Mesendoderm (in vitro differentiated cells): ENCODE measurements at regions not wholly inside any gene's neighbourhood (a gene's known extent, or its start where the extent isn't known, plus 50 kb on each side); places are given as distances from the start of the nearest gene placed in this dataset.
A peak's percentile ranks its signal among the peaks of the same experiment; 100 is the strongest.

Source experiments
- DNase-seq: peaks from one replicate; pipeline ENCODE4 v3.0.0; 2013
- H2AK5ac ChIP-seq: 2 replicates; pipeline ENCODE4 v1.6.1; 2013; ENCODE audit warnings: low read length, inconsistent platforms
- H2BK120ac ChIP-seq: 2 replicates; pipeline ENCODE4 v1.6.1; 2013; ENCODE audit warnings: low read depth, mild to moderate bottlenecking, low read length, moderate library complexity, mixed read lengths
- H2BK15ac ChIP-seq: replicated peaks from 2 replicates; pipeline ENCODE4 v1.6.1; 2013; ENCODE audit warnings: low read depth, mild to moderate bottlenecking, moderate library complexity
- H2BK5ac ChIP-seq: 2 replicates; pipeline ENCODE4 v1.6.1; 2013; ENCODE audit warnings: low read length, inconsistent platforms
- H3K18ac ChIP-seq: 2 replicates; pipeline ENCODE4 v1.6.1; 2013; ENCODE audit warnings: mild to moderate bottlenecking, low read length, mixed read lengths
- H3K23ac ChIP-seq: one replicate; pipeline ENCODE4 v1.6.1; 2013; ENCODE audit warnings: low read length
- H3K27ac ChIP-seq: 2 replicates; pipeline ENCODE4 v1.5.1; 2013; ENCODE audit warnings: low read depth, mild to moderate bottlenecking, inconsistent platforms, low read length, moderate library complexity
- H3K27me3 ChIP-seq: 2 replicates; pipeline ENCODE4 v1.6.1; 2013; ENCODE audit warnings: low read length, control low read depth, mild to moderate bottlenecking, inconsistent platforms; ENCODE audit not compliant: insufficient read depth, poor library complexity
- H3K36me3 ChIP-seq: 2 replicates; pipeline ENCODE4 v1.6.1; 2013; ENCODE audit warnings: low read length, inconsistent platforms; ENCODE audit not compliant: control insufficient read depth, insufficient read depth
- H3K4ac ChIP-seq: one replicate; pipeline ENCODE4 v1.6.1; 2013; ENCODE audit warnings: low read depth, mild to moderate bottlenecking, low read length, moderate library complexity
- H3K4me1 ChIP-seq: 2 replicates; pipeline ENCODE4 v1.6.1; 2013; ENCODE audit warnings: low read depth, low read length, inconsistent platforms; ENCODE audit not compliant: control insufficient read depth
- H3K4me2 ChIP-seq: 2 replicates; pipeline ENCODE4 v1.6.1; 2013; ENCODE audit warnings: low read length
- H3K4me3 ChIP-seq: 2 replicates; pipeline ENCODE4 v1.5.1; 2013; ENCODE audit warnings: mild to moderate bottlenecking, low read length
- H3K56ac ChIP-seq: one replicate; pipeline ENCODE4 v1.6.1; 2013; ENCODE audit warnings: low read length
- H3K79me1 ChIP-seq: 2 replicates; pipeline ENCODE4 v1.6.1; 2013; ENCODE audit warnings: low read length, inconsistent platforms
- H3K79me2 ChIP-seq: 2 replicates; pipeline ENCODE4 v1.6.1; 2013; ENCODE audit warnings: mild to moderate bottlenecking, low read length; ENCODE audit not compliant: control insufficient read depth, insufficient read depth
- H3K9ac ChIP-seq: 2 replicates; pipeline ENCODE4 v1.6.1; 2013; ENCODE audit warnings: low read length, inconsistent platforms
- H4K5ac ChIP-seq: one replicate; pipeline ENCODE4 v1.6.1; 2013; ENCODE audit warnings: low read length
- H4K8ac ChIP-seq: one replicate; pipeline ENCODE4 v1.6.1; 2013; ENCODE audit warnings: low read depth, mild to moderate bottlenecking, control low read depth, low read length, moderate library complexity
- WGBS: extraction: QIAGEN DNeasy Blood & Tissue Kit; methylation state at CpG from one replicate; pipeline ENCODE4 v1.1.7; 2013; ENCODE audit warnings: low lambda C conversion rate, missing lambda C conversion rate; ENCODE audit not compliant: insufficient coverage; ENCODE audit errors: extremely low coverage; 5-methylcytosine and 5-hydroxymethylcytosine counted together

GRCh38 chr13:87783366-87783765 is 112.2 kb downstream of the SLITRK5 start:
- no CpG with 5 or more reads among the region's 5 CpGs for WGBS
- no peak overlapping the region for H2BK120ac ChIP-seq
- DNase-seq = no peak
- H3K18ac ChIP-seq = no peak overlapping the region
- no peak overlapping the region for H4K8ac ChIP-seq
- no peak overlapping the region for H2BK15ac ChIP-seq
- H3K9ac ChIP-seq = no peak overlapping the region
- H3K56ac ChIP-seq = no peak overlapping the region
- H3K79me2 ChIP-seq = no peaks in the 10 kb centered on the region
- no peak overlapping the region for H3K27ac ChIP-seq
- no peak overlapping the region for H2AK5ac ChIP-seq
- no peak overlapping the region for H3K4me3 ChIP-seq
- no peak overlapping the region for H2BK5ac ChIP-seq
- H3K79me1 ChIP-seq = no peaks in the 10 kb centered on the region
- no peak overlapping the region for H3K4ac ChIP-seq
- no peaks in the 10 kb centered on the region for H3K27me3 ChIP-seq
- H3K4me1 ChIP-seq = no peaks in the 10 kb centered on the region
- H4K5ac ChIP-seq = no peak overlapping the region
- no peak overlapping the region for H3K4me2 ChIP-seq
- H3K36me3 ChIP-seq = no peaks in the 10 kb centered on the region
- no peak overlapping the region for H3K23ac ChIP-seq

GRCh38 chr13:87788363-87788762 is 117.2 kb downstream of the SLITRK5 start:
- H3K9ac ChIP-seq = no peak overlapping the region
- H2BK15ac ChIP-seq = no peak overlapping the region
- H3K18ac ChIP-seq = no peak overlapping the region
- H3K27me3 ChIP-seq = no peaks in the 10 kb centered on the region
- no CpG with 5 or more reads among the region's 4 CpGs for WGBS
- no peak overlapping the region for H4K5ac ChIP-seq
- H3K4me2 ChIP-seq = no peak overlapping the region
- H3K4me3 ChIP-seq = no peak overlapping the region
- H3K23ac ChIP-seq = no peak overlapping the region
- H2AK5ac ChIP-seq = no peak overlapping the region
- no peak overlapping the region for H2BK120ac ChIP-seq
- no peaks in the 10 kb centered on the region for H3K79me2 ChIP-seq
- no peak overlapping the region for H3K4ac ChIP-seq
- H2BK5ac ChIP-seq = no peak overlapping the region
- no peak overlapping the region for H3K56ac ChIP-seq
- no peaks in the 10 kb centered on the region for H3K4me1 ChIP-seq
- H3K36me3 ChIP-seq = no peaks in the 10 kb centered on the region
- no peaks in the 10 kb centered on the region for H3K79me1 ChIP-seq
- no peak overlapping the region for H3K27ac ChIP-seq
- no peak for DNase-seq
- H4K8ac ChIP-seq = no peak overlapping the region

GRCh38 chr13:87792878-87793277 is 121.7 kb downstream of the SLITRK5 start:
- Histone ChIP-seq H2BK15ac (no peak overlapping the region), H3K27me3 (no peaks in the 10 kb centered on the region), H2BK5ac (no peak overlapping the region), H3K4me1 (no peaks in the 10 kb centered on the region), H3K56ac (no peak overlapping the region), H3K4ac (no peak overlapping the region), H3K36me3 (no peaks in the 10 kb centered on the region), H4K5ac (no peak overlapping the region), H3K79me1 (no peaks in the 10 kb centered on the region), H2AK5ac (no peak overlapping the region), H4K8ac (no peak overlapping the region), H3K23ac (no peak overlapping the region), H3K79me2 (no peaks in the 10 kb centered on the region), H3K18ac (no peak overlapping the region), H3K27ac (no peak overlapping the region), H2BK120ac (no peak overlapping the region), H3K9ac (no peak overlapping the region), H3K4me3 (no peak overlapping the region), H3K4me2 (no peak overlapping the region)
- peak; percentile 22 for DNase-seq
- WGBS = no CpG with 5 or more reads among the region's 6 CpGs

- H3K18ac ChIP-seq = no peak overlapping the region
- no peak overlapping the region for H2BK5ac ChIP-seq
- H3K56ac ChIP-seq = no peak overlapping the region
- no peak overlapping the region for H4K5ac ChIP-seq
- no peak overlapping the region for H3K9ac ChIP-seq
- no peak overlapping the region for H3K4me3 ChIP-seq
- H4K8ac ChIP-seq = no peak overlapping the region
- DNase-seq = no peak
- WGBS = no CpG with 5 or more reads among the region's 2 CpGs
- H3K23ac ChIP-seq = no peak overlapping the region
- H3K27ac ChIP-seq = no peak overlapping the region
- H2BK15ac ChIP-seq = no peak overlapping the region
- no peak overlapping the region for H3K4ac ChIP-seq
- H3K79me2 ChIP-seq = no peaks in the 10 kb centered on the region
- no peaks in the 10 kb centered on the region for H3K4me1 ChIP-seq
- H3K4me2 ChIP-seq = no peak overlapping the region
- no peak overlapping the region for H2BK120ac ChIP-seq
- H3K79me1 ChIP-seq = no peaks in the 10 kb centered on the region
- no peak overlapping the region for H2AK5ac ChIP-seq
- H3K27me3 ChIP-seq = no peaks in the 10 kb centered on the region
- H3K36me3 ChIP-seq = no peaks in the 10 kb centered on the region
These were observed 127.4 kb downstream of the SLITRK5 start for GRCh38 chr13:87798536-87798935.

- Histone ChIP-seq H3K4me1 (no peaks in the 10 kb centered on the region), H2AK5ac (no peak overlapping the region), H3K27ac (no peak overlapping the region), H3K56ac (peak overlapping the region; percentile 58), H3K79me2 (no peaks in the 10 kb centered on the region), H3K27me3 (no peaks in the 10 kb centered on the region), H2BK120ac (no peak overlapping the region), H2BK15ac (no peak overlapping the region), H3K4me2 (peak overlapping the region; percentile 30), H3K9ac (peak overlapping the region; percentile 43), H3K23ac (no peak overlapping the region), H3K4me3 (no peak overlapping the region), H3K79me1 (no peaks in the 10 kb centered on the region), H3K18ac (peak overlapping the region; percentile 93), H2BK5ac (no peak overlapping the region), H4K5ac (no peak overlapping the region), H3K36me3 (no peaks in the 10 kb centered on the region), H4K8ac (no peak overlapping the region), H3K4ac (no peak overlapping the region)
- DNase-seq = peak; percentile 73
- no CpG with 5 or more reads among the region's 13 CpGs for WGBS
These were observed 139.2 kb downstream of the SLITRK5 start for GRCh38 chr13:87810391-87810801.

GRCh38 chr13:87810920-87811344 is 139.8 kb downstream of the SLITRK5 start:
- Histone ChIP-seq H4K8ac (no peak overlapping the region), H3K18ac (no peak overlapping the region), H3K4me2 (no peak overlapping the region), H3K23ac (no peak overlapping the region), H3K36me3 (no peaks in the 10 kb centered on the region), H3K4ac (peak overlapping the region; percentile 52), H3K79me2 (no peaks in the 10 kb centered on the region), H3K79me1 (no peaks in the 10 kb centered on the region), H3K9ac (no peak overlapping the region), H3K4me1 (no peaks in the 10 kb centered on the region), H2AK5ac (no peak overlapping the region), H2BK5ac (no peak overlapping the region), H3K56ac (no peak overlapping the region), H3K27ac (no peak overlapping the region), H3K4me3 (no peak overlapping the region), H3K27me3 (no peaks in the 10 kb centered on the region), H2BK120ac (no peak overlapping the region), H2BK15ac (no peak overlapping the region), H4K5ac (no peak overlapping the region)
- DNase-seq = no peak
- no CpG with 5 or more reads among the region's 14 CpGs for WGBS
